ENCODE measurements at regions not wholly inside any gene's neighbourhood (a gene's known extent, or its start where the extent isn't known, plus 50 kb on each side); places are given as distances from the start of the nearest gene placed in this dataset.

GRCh38 chr15:75142499-75142898, 59.2 kb upstream of the C15orf39 start:
- TF ChIP-seq TAF1 (IDR thresholded peaks at IDR 0.05; ENCODE audit: borderline replicate concordance, insufficient read depth, low read length) = no peak
- TF ChIP-seq, protein P1, sequence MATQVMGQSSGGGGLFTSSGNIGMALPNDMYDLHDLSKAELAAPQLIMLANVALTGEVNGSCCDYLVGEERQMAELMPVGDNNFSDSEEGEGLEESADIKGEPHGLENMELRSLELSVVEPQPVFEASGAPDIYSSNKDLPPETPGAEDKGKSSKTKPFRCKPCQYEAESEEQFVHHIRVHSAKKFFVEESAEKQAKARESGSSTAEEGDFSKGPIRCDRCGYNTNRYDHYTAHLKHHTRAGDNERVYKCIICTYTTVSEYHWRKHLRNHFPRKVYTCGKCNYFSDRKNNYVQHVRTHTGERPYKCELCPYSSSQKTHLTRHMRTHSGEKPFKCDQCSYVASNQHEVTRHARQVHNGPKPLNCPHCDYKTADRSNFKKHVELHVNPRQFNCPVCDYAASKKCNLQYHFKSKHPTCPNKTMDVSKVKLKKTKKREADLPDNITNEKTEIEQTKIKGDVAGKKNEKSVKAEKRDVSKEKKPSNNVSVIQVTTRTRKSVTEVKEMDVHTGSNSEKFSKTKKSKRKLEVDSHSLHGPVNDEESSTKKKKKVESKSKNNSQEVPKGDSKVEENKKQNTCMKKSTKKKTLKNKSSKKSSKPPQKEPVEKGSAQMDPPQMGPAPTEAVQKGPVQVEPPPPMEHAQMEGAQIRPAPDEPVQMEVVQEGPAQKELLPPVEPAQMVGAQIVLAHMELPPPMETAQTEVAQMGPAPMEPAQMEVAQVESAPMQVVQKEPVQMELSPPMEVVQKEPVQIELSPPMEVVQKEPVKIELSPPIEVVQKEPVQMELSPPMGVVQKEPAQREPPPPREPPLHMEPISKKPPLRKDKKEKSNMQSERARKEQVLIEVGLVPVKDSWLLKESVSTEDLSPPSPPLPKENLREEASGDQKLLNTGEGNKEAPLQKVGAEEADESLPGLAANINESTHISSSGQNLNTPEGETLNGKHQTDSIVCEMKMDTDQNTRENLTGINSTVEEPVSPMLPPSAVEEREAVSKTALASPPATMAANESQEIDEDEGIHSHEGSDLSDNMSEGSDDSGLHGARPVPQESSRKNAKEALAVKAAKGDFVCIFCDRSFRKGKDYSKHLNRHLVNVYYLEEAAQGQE (IDR thresholded peaks at IDR 0.05; ENCODE audit: insufficient read depth in 1 of 2, low read depth in 2 of 2, low read length in 2 of 2) = no peak
- no peak for TF ChIP-seq POLR2AphosphoS5 (IDR thresholded peaks at IDR 0.05; ENCODE audit: low read depth, low read length)
- no peak for TF ChIP-seq SIN3A (IDR thresholded peaks at IDR 0.05; ENCODE audit: borderline replicate concordance, insufficient read depth, low read length)
- no peak for TF ChIP-seq FOXP2 (optimal IDR thresholded peaks at IDR 0.05; ENCODE audit: borderline replicate concordance, extremely low read depth, extremely low read length, insufficient read depth)

- TF ChIP-seq POLR2AphosphoS5 (IDR thresholded peaks at IDR 0.05; ENCODE audit: low read depth, low read length) (no peak), FOXP2 (optimal IDR thresholded peaks at IDR 0.05; ENCODE audit: borderline replicate concordance, extremely low read depth, extremely low read length, insufficient read depth) (no peak), TAF1 (IDR thresholded peaks at IDR 0.05; ENCODE audit: borderline replicate concordance, insufficient read depth, low read length) (no peak), SIN3A (IDR thresholded peaks at IDR 0.05; ENCODE audit: borderline replicate concordance, insufficient read depth, low read length) (no peak)
- TF ChIP-seq, protein P1 (IDR thresholded peaks at IDR 0.05; ENCODE audit: insufficient read depth in 1 of 2, low read depth in 2 of 2, low read length in 2 of 2) = no peak
These were observed 57.8 kb upstream of the C15orf39 start for GRCh38 chr15:75143738-75144334.

DNA sequence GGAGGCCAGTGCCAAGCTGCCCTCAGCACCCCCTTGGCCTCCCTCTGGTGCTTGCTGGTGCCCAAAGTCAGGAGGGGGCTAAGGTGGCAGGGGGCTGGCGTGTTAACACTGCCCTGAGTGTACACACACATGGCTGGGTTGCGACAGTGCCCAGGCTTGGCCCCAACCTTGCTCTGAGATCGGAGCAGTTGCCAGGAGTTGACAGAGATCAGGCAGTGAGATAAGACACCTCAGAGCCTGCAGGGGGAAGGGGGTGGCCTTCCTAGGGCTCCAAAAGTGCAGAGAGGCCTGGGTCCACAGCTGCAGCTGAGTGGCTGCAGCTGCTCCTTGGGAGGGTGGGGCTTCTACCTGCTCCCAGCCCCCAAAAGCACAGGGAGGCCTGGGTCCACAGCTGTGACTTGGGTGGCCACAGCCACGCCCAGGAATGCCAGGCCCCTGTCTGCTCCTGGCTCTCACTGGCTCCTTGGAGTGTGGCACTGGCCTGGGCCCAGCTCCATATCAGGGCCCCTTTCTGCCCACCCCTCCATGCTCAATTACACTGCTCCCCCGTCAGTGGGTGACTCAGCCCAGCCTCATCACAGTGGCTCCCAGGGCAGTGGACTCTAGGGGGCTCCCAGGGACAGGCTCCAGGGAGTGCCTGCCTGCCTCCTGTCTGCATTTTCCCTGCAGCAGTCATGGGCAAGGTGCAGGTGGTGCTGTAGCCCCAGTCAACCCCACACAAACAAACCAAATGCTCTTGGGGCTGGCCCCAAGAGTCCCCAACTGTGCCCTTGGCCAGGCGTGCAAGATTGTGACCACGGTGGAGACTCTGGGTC, 56.4 kb upstream of the C15orf39 start:
- TF ChIP-seq, protein P1 (IDR thresholded peaks at IDR 0.05; ENCODE audit: insufficient read depth in 1 of 2, low read depth in 2 of 2, low read length in 2 of 2) = no peak
- no peak for TF ChIP-seq TAF1 (IDR thresholded peaks at IDR 0.05; ENCODE audit: borderline replicate concordance, insufficient read depth, low read length)
- TF ChIP-seq POLR2AphosphoS5 (IDR thresholded peaks at IDR 0.05; ENCODE audit: low read depth, low read length) = no peak
- TF ChIP-seq SIN3A (IDR thresholded peaks at IDR 0.05; ENCODE audit: borderline replicate concordance, insufficient read depth, low read length) = no peak
- no peak for TF ChIP-seq FOXP2 (optimal IDR thresholded peaks at IDR 0.05; ENCODE audit: borderline replicate concordance, extremely low read depth, extremely low read length, insufficient read depth)

GRCh38 chr15:75148280-75148679, 53.4 kb upstream of the C15orf39 start:
- TF ChIP-seq TAF1 (IDR thresholded peaks at IDR 0.05; ENCODE audit: borderline replicate concordance, insufficient read depth, low read length) = no peak
- no peak for TF ChIP-seq SIN3A (IDR thresholded peaks at IDR 0.05; ENCODE audit: borderline replicate concordance, insufficient read depth, low read length)
- TF ChIP-seq POLR2AphosphoS5 (IDR thresholded peaks at IDR 0.05; ENCODE audit: low read depth, low read length) = no peak
- TF ChIP-seq FOXP2 (optimal IDR thresholded peaks at IDR 0.05; ENCODE audit: borderline replicate concordance, extremely low read depth, extremely low read length, insufficient read depth) = no peak
- TF ChIP-seq, protein P1 (IDR thresholded peaks at IDR 0.05; ENCODE audit: insufficient read depth in 1 of 2, low read depth in 2 of 2, low read length in 2 of 2) = no peak
